ENCODE measurements at regions not wholly inside any gene's neighbourhood (a gene's known extent, or its start where the extent isn't known, plus 50 kb on each side); places are given as distances from the start of the nearest gene placed in this dataset.

DNA sequence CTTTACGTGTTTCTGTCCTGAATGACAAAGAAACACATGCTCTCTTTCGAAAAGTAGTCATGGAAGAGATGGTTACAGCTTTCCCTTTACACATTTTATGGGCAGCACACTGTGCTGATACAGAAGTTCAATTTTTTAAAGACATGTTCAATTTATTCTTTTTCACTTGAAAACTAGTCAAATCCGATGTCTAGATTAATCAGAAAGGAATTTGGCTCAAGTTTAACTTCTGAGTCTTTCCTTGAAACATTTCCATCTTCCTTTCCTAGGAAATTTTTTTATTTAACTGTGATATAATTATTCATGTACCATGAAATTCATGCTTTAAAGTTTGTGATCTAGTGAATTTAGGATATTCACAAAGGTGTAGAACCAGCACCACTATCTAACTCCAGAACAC lies 360.1 kb downstream of the TNS3 start:
- no peak overlapping the region for H3K4me3 ChIP-seq (ENCODE audit: low read depth, low read length)
- no peak for TF ChIP-seq CTCF (IDR thresholded peaks at IDR 0.05; ENCODE audit: low read depth, low read length)

DNA sequence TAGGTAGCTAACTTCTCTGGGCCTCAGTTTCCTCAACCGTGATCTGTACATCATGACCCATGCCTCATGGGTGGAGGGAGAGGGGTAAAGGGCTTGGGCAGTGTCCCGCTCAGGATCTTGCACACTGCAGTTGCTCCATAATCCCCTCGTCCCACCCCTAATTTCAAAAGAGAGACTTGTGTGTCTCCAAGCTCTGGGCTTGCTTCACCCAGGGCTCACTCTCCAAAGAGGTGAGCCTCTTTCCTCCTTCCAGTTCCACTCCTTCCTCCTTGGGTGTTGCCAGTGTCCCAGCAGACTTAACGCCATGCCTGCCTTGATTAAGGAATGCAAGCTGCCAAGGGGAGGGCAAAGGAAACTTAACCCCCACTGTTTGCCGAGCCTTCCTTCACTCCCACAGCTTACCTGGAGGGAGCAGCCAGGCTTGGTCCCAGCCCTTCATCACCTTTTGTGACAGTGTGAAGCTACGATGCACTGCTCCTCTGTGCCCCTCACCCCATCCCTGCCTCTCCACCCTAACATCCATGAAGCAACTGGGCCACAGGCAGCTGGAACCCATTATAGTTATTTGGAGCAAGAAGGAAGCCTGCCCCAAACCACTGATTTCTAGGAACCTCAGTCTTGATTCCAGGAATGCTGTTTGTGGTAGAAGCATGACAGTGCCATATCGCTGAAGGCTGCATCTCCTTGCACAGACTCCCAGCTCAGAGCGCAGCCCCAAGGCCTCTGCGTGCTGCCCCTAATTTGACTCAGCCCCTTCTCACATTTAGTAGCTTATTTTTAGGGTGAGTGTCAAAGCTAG lies 363.3 kb downstream of the TNS3 start:
- no peak overlapping the region for H3K4me3 ChIP-seq (ENCODE audit: low read depth, low read length)
- no peak for TF ChIP-seq CTCF (IDR thresholded peaks at IDR 0.05; ENCODE audit: low read depth, low read length)

- no peak overlapping the region for H3K4me3 ChIP-seq (ENCODE audit: low read depth, low read length)
- TF ChIP-seq CTCF (IDR thresholded peaks at IDR 0.05; ENCODE audit: low read depth, low read length): no peak
Observed at GRCh38 chr7:47217570-47218360, 364.1 kb downstream of the TNS3 start.

- no peak for TF ChIP-seq CTCF (IDR thresholded peaks at IDR 0.05; ENCODE audit: low read depth, low read length)
Observed at GRCh38 chr7:47217086-47217485, 364.8 kb downstream of the TNS3 start.

GRCh38 chr7:47216439-47216838 lies 365.5 kb downstream of the TNS3 start:
- TF ChIP-seq CTCF (IDR thresholded peaks at IDR 0.05; ENCODE audit: low read depth, low read length): no peak
- H3K4me3 ChIP-seq (ENCODE audit: low read depth, low read length): no peak overlapping the region

More at GRCh38 chr7:47217086-47217485, 364.8 kb downstream of the TNS3 start:
- H3K4me3 ChIP-seq (ENCODE audit: low read depth, low read length): no peak overlapping the region

DNA sequence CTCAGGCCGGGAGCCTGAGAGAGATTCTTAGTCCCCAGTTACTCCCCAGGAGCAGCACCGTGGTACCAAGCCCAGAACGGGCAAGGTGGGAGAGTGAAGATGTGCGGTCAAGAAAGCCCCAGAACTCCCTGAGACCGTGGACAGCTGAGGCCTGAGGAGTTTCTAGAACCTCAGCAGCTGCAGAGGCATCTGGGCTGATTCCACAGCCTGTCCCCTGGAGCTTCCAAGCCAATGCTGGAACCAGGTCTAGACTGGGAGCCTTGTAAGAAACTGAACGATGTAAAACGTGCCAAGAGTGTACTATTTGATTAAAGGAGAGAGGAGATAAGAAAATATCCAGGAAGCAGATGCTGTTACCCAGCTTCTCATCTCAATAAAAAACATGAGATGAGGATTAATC lies 366.3 kb downstream of the TNS3 start:
- no peak for TF ChIP-seq CTCF (IDR thresholded peaks at IDR 0.05; ENCODE audit: low read depth, low read length)
- no peak overlapping the region for H3K4me3 ChIP-seq (ENCODE audit: low read depth, low read length)

DNA sequence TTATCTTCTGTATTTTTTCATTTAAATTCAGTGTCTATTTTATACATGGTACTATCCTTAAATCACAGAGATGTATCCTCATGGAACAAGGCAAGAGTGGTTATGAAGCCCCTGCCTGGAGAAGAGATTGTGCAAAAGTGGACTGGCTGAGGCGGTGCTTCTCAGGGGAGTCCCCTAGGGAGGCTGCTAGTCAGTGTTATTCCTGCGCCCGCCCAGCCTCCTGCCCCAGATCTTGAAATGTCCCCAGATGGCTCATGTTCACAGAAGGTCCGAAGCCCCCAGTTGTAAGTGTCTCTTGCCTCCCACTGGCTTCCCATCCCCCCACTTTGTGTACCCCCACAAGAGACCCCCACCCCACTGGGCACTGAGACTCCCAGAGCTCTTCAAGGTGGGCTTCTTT lies 366.9 kb downstream of the TNS3 start:
- no peak for TF ChIP-seq CTCF (IDR thresholded peaks at IDR 0.05; ENCODE audit: low read depth, low read length)
- H3K4me3 ChIP-seq (ENCODE audit: low read depth, low read length): no peak overlapping the region

Measured in WI38 (cell line).